Activated CD8-positive, alpha-beta memory T cell treated with anti-CD3 and anti-CD28 coated beads for 24 hours (primary cell): ENCODE measurements at regions not wholly inside any gene's neighbourhood (a gene's known extent, or its start where the extent isn't known, plus 50 kb on each side); places are given as distances from the start of the nearest gene placed in this dataset.

Source experiments
- DNase-seq: peaks from one replicate; pipeline ENCODE4 v3.0.0-alpha.2; 2020

DNA sequence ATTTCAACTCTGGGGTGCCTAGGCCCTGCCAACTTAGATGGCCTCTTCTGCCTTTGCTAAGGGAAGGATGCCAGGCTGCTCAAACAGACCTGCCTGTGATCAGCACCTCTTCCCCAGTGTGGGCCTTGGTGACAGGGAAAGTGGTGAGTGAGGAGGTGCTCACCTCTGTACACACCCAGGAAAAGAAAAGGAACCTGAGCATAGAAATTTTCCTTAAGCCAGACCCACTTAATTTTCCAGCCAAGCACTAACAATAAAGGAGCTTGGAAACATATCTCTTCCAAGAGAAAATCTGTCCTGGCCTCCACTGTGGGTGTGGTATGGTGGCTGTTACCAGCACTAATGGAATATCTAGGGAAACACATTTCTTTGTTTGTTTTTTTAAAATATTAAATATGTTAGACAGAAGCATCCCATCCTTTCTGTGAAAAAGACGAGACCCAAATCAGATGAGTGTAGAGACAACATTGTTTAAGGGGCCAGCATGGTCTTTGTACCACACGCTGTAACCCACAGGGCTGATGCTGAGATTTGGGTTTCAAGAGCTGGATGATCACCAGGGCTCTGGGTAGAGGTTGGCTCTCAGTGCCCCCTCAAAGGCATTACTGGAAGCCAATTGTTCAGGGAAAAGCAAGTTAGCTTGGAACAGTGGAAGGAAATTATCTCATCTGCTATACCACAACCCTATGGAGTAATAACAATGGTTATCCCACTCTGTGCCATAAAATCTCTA is 472.2 kb downstream of the INSC start:
- DNase-seq: no peak

DNA sequence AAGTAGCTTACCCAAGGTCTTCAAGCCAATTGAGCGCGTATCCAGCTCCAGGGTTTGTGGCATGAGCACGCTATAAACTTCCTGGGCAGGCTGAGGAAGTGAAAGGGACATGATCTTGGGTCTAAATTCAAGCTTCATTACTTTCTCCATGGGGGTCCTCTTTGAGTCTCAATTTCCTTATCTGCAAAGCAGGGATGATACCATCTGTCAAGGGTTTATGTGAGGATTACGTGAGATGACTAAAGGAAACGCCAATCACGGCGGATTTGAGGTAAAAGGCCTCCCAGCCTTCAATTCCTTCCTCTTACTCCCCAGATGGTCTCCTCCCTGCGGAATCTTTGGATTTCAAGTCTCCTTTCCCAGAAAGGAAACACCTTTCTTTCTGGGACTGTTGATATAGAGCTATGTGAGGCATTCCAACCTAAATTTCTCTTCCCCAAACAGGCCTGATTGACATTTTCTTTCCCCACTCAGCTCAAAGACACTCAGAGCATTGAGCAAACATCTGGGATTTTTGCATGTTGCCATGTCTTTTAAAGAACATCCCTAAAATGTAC is 474.4 kb downstream of the INSC start:
- DNase-seq: no peak

DNA sequence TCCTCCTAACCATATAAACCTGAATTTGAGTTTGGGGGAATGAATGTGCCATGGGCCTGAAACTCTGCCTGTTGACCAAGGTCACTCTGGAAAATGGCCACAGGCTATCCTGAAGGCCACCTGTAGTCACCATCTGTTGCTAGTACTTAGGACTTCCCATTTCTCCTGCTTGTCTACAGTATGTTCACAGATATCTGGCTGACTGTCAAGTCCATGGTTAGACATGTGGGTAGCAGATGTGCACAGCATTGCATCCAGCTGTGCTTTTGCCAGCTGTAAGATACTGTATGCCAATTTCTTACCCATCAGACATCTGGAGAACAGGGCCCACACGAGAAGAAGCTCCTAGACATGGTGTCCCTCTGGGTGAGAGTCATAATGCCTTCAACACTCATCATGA is 475.4 kb downstream of the INSC start:
- DNase-seq: no peak

DNA sequence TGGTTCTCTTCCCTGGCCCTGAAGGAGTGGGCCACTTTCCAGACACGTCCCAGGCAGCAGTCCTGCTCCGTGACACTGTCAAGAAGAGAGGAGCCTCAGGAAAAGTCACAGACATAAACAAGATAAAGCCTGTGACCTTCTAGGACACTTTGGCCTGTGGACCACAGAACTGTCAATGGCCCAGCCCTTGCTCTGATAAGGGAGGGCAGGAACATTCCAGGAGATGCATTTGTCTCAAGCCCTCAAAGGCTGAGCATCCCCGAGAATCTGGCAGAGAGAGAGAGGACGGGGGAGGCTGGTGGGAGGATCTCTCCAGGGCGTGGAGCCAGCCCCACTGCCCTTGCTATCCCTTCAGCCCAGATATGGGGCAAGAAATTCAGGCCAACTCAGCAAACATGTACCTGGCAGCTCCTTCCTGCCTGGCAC is 476.4 kb downstream of the INSC start:
- no peak for DNase-seq

DNA sequence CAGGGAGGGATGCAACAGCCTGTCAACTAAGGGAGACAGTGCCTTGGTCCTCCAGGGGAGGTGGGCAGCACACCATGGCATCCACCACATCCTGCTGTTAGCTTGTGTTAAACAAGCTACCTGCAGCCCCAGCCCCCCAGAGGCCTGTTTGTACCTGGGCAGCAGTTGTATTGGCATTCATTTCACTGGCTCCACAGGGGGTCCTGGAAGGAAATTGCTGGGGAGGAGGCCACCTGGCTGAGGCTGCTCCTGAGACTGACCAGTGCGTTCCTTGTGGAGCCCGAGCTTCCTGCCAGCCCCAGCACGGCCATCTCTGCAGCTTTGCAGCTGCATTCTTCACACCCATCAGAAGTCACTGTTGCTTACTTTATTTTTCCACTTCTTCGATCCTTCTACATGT is 479.9 kb downstream of the INSC start:
- DNase-seq: no peak

DNA sequence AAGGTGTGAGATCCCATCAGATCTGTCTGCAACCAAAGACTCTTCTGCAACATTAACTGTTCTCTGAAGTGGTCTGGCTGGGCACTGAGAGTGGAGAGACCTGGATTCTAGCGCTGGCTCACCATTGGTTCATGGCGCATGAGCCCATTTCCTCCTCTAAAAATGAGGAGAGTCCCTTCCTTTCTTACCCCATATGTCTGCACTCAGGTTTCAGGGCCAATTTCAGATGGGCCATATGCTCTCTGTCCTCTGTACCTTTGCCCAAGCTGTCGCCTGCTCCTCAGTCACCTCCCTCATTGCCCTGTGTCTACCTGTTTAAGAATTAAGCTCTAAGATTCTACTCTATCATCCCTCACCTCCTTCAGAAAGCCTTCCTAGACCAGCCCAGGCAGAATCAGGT is 484.7 kb downstream of the INSC start:
- DNase-seq: no peak

DNA sequence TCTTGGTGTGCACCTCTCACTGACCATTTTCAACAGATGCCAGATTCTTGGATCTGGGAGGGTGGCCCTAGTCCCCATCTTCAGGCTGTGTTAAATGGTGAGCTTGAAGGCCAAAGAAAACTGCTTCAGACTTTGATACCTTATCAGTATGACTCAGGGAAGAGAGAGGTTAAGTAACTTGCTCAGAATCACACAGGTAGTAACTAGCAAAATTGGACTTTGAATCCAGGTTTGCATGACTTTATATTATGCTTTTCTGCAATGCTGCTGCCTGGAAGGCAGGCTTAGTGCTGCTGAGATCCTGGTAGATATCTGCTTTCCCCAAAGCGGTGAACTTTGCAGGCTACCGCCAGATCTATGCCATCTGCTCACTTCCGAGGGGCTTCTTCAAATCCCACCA is 487.3 kb downstream of the INSC start:
- no peak for DNase-seq

DNA sequence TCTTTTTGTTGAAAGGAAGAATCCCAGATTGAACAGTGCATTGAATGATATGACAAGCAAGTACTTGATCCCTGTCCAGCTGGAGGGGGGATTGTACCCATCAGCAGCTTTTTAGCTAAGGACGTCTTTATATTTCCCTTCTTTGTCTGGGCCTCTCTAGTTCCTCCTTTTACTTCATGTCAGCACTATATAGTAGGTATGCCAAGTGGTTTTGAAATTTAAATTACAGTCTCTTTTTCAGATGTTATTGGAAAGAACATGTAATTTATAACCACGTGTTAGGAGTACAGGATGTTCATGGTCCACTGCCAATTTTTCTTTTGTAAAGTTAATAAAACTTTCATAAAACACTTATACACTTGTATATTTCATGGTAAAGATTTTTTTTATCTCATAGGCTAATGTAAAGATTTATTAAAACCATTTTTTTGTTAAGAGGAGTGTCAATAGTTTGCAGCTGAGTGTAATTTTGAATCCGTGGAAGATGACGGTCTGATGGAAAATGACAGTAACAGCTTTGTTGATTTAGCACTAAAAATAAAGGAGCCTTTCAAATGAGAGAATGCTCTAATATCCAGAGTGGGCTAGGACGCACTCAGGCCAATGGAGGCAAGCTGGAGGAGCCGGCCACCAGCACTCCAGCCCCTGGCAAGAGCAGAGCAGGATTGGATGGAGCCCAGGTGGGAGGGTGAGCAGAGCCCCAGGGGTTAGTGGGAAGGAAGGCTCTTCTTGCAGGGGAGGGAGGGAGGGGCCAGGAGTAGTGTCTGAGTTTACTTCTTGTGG is 488.3 kb downstream of the INSC start:
- DNase-seq: no peak

DNA sequence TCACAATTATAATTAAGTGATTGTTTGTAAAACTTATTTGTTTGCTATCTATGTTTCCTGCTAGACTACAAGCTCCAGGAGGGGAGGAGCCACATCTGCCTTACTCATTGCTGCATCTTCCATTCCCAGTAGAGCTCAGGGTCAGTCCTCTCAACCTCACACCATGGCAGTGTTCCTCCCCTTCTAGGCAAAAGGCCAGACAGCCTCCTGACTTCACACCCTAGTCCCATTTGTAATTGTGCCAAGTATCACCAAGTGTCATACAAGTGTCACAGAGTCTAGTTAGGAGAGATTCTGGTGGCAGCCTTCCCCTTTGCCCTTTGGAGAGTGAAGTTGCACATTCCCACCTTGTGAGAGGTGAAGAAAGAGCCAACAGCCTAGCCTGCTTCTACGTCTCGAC is 490.4 kb downstream of the INSC start:
- no peak for DNase-seq

DNA sequence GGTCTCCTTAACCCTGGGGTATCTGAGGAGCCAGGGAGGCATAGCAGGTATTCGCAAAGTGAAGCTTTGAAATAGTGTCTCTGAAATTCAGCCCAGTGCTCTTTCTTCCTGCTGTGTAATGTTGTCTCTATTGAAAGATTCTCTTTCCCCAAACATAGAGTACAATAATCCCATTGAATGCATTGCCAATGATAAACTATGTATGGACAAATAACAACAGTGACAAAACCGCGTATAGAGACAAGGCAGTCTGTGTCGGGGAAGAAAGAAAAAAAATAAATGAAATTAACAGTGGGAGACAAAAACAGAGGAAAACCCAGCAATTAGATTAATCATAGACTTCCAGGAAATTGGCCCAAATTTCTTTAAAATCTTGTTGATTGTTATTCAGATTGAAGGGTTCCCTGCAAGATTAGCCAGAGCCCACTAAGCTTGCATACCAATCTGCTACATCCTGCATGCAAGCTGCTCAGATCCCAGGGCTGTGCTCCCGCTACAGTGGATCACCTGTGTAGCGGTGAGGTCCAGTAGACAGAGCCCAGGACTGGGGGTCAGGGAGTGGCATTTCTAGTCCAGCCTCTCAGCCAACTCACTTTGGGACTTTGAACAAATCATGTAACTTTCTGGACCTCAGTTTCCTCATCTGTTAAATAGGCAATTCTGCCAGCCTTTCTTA is 492.8 kb downstream of the INSC start:
- DNase-seq: no peak

DNA sequence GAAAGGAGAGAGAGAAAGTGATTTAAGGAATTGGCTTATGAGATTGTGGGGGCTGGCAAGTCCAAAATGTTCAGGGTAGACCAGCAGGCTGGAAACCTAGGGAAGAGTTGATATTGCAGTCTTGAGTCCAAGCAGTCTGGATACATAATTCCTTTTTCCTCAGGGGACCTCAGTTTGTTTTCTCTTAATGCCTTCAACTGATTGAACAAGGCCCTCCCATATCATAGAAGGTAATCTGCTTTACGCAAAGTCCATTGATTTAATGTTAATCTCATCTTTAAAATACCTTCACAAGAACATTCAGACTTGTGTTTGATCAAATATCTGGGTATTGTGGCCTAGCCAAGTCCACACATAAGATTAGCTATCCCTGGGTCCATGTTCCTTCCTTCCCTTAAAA is 494.7 kb downstream of the INSC start:
- no peak for DNase-seq

DNA sequence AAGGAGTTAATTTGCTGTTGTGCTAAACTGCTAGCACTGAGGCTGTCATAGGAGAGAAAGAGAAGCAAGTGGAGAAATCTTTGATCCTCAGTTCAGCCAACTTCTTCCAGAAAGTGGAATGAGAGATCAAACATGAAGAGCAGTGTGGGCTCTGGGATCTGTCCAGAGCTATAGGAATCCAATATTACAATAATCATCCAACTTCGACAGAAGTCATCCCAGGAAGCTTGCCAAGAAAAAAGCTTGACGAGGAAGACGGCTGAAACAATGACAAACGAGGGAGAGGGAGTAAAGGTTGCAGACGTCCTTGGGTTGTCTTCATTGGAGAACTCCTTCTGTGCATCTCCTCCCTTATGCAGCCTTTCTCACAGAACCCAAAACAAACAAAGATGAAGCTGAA is 496.2 kb downstream of the INSC start:
- DNase-seq: no peak

DNA sequence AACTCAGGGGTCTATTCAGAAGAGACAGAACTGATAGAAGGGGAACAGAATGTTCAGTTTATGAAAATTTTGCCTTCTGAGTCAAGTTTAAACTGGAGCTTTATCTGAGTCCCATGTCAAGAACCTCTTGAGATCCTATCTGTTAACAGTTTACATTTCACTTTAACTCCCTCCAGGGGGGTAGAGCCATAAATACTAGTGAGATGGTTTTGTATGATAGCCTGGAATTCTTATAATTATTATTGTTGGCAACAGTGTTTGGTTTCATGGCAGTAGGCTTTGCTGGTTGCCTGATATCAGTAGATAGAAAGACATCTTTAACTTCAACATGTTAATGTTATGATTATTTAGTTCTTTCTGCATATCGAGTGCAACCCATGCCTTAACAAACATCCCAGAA is 498.5 kb downstream of the INSC start:
- no peak for DNase-seq

DNA sequence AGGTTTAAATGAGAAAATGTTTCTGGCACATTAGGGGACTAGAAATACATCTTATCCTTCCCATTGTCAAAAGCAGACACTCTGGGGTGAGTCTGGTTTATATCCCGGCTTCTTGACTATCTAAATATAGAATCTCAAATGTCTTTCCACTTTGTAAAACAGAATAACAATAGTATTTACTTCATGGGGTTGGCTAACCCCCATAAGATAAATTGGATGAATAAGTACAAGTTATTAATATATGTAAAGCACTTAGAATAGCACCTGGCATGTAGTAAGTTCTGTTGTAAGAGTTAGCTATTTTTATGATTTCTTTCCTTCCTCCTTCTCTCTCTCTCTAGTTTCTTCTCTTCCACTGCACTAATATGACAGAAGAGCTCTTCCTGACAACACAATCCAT is 499.1 kb downstream of the INSC start:
- DNase-seq: no peak

DNA sequence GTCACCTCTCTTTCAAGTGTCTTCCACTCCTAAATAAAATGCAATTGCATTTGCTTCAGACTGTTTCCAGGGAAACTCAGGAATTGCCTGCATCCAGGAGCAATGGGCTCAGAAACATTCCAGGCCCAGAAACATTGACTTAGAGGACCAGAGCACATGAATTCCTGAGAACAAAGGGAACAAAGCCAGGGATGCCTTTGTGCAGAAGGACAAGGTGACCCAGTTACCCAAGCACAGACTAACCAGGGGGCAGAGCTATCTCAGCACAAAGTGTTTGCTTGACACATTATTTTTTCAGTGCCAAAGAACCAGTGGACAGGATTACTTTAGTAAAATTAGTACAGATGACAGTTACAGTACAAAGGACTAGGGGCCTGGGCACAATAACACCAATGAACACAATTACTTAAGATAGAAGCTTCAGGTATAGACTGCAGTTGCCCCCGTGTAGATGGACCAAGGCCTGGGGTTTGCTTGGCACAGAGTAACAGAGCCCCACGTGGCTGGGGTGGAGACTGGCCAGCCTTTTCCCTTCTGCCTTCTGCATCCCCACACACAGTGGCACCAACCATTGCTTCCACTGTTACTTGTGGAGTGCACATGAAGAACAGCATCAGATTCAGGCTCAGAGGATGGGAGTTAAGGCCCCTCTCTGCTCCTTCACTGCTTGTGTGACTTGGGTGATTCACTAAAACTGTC is 500.8 kb downstream of the INSC start:
- no peak for DNase-seq

DNA sequence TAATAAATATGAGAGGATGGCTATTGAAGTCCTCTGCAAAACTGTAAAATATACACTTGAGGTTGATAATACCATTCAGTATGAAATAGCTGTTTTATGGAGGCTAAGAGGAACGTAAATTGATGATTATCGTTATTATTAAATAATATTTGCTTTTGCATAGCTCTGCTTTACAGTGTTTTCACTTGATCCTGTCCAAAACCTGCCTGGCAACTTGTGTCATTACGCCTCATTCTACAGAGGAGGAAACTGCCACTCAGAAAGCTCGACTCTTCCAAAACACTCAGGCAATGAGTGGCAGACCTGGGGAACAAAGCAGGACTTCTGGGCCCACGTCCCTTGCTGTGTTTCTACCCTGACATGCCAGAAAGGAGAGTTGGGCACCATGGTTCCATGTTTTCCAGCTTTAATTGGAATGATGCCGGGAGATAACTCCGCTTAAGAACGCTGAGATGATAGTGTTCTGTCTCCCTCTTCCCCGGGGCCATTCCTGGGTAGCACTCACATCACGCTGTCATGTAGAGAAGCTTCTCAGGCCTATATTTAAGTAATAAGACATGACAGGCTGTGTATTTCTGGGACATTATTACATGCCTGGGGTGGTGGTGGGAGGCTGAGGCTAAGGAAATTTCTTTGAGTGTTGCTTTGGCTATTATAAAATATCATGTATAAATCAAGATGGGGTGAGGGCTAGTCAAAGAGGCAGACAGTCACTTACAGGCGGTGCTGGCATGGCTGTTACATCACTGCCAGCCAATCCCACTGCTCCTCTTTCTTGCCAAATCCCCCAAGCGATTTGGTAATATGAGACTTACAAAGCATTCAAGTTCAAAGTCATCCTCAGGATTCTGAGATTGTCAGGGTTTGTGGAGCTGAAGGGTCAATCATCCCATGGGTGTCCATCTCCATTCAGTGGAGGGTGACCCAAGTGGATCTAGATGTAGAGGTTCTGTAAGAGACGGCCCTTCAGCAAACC is 501.7 kb downstream of the INSC start:
- no peak for DNase-seq

DNA sequence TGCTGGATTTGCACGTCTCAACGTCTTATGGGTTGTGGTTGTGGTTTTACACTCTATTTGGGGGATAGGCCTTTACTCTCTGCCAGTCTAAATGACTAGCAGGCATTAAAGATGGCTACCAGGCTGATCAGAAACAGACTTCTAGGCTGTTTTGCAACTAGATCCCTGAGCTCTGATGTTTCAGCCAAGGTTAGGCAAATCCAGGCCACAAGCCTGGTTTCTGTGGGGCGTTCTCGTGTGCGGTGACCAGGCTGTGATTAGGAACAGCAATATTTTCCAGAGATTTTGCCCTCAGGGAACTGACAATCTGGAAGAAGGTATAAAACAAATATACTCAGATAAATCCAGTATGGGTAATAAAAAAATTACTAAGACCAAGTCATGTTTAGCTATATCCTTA is 502.4 kb downstream of the INSC start:
- no peak for DNase-seq

DNA sequence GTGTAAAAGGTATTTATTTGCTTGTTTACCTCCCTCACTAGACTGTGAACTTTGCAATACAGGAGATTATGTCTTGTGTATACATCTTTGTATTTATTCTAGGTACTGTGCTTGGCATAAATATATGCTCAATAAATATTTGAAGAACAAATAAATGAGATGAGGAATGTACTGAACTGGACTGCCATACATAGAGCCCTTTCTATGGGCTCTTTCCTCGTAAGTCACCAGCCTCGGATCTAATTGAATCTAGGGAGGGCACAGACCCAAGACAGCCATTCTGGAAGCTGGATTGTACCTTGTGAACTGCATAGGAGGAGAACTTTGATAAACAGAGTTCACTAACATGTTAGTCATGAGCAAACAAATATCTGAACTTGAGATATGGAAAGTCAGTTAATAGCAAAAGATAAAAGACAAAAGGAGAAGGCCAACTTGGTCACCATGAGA is 503.9 kb downstream of the INSC start:
- DNase-seq: no peak

DNA sequence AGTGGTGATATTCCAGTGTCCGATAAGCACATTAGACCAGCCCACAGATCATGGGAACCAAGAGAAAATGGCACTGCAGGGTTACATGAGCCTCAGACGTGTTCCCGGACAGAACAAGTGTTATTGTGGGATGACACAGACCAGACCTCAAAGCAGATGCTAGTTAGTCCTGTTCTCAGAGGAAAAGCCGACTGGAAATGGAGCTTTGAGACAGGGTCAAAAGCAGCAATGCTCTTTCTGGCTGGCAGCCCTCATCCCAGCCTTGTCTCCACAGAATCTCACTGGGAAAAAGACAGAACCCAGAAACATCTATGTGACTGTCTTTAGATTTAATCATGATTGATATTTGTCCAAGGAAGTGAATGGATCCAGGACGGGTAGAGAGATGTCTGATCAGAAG is 506.8 kb downstream of the INSC start:
- DNase-seq: no peak

DNA sequence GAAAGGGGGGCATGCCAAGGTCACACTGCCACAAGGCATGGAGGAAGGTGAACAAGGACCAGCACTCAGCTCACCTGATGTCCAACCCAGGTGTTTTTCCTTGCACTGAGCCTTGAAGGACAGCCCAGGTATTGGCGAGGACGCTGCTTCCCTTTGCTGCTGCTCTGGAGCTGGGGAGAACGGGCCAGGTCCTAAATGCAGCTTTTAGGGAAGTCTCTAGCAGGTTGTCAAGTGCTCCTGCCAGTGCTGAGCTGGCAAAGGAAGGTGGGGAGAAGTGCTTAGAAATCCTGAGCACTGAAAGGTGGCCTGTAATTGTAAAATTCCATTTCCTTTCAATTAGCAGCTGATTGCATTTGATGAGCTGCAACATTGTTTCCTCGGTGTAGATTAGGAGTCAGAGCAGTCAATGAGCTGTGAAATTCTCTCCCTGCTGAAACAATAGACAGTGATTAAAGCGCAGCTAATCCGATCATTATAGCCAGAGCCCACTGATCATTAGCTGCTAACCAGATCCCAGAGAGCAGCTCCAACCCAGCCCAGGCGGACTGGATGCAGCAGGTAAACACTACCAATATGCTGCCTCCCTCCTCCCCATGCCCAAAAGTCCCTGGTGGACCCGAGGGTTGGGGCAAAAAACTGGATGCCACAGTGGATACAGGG is 507.6 kb downstream of the INSC start:
- no peak for DNase-seq

DNA sequence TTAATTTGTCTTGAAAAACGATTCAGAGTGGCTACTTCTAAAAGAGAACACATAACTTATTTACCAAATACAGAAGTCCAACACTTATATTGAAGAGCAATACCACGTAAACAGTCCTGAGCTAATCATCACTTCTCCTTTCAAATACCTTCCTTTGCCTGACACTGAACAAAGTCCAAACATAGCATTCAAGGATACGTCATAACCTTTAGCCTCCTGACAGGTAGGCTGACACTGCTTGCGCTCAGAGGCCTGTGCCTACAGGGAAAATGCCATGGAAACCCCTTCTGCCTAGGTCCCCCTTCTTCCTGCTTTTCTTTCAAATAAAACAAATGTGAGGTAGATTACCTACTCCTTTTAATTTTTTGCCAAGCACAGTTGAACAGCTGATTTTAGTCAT is 510.0 kb downstream of the INSC start:
- no peak for DNase-seq
